HCT116 (cell line): ENCODE measurements at regions not wholly inside any gene's neighbourhood (a gene's known extent, or its start where the extent isn't known, plus 50 kb on each side); places are given as distances from the start of the nearest gene placed in this dataset.

Experiments used
- CEBPB ChIP-seq: IDR thresholded peaks from 2 replicates; pipeline ENCODE4 v1.6.1; 2012; ENCODE audit warnings: low read depth
- CTCF ChIP-seq, 3 experiments: fragments of 200-600 bp in 1 of 3; sonication (generic) in 1 of 3; IDR thresholded peaks in 2 of 3; conservative IDR thresholded peaks in 1 of 3; 2 replicates each; pipeline ENCODE4 v1.5.1; 2012 to 2017; ENCODE audit warnings: low read depth in 2 of 3, low read length in 2 of 3, antibody characterized with exemption in 1 of 3, borderline replicate concordance in 1 of 3, control low read depth in 1 of 3, mild to moderate bottlenecking in 1 of 3, mixed read lengths in 1 of 3, mixed run types in 1 of 3, moderate library complexity in 1 of 3; ENCODE audit not compliant: insufficient read depth in 1 of 3
- ELF1 ChIP-seq: IDR thresholded peaks from 2 replicates; pipeline ENCODE4 v1.6.1; 2012; ENCODE audit warnings: low read depth, borderline replicate concordance
- EZH2 ChIP-seq: fragments of 200-600 bp; sonication (generic); IDR thresholded peaks from 2 replicates; pipeline ENCODE4 v1.6.1; 2017; ENCODE audit warnings: antibody characterized with exemption, mixed run types
- EZH2phosphoT487 ChIP-seq: fragments of 200-600 bp; IDR thresholded peaks from 2 replicates; pipeline ENCODE4 v1.6.1; 2018; ENCODE audit warnings: antibody characterized with exemption, borderline replicate concordance
- POLR2A ChIP-seq: IDR thresholded peaks from 2 replicates; pipeline ENCODE4 v1.7.0; 2011; ENCODE audit warnings: borderline replicate concordance; ENCODE audit not compliant: insufficient read depth, insufficient read length; ENCODE audit errors: extremely low read depth
- POLR2AphosphoS5 ChIP-seq: IDR thresholded peaks from 2 replicates; pipeline ENCODE4 v1.6.1; 2011; ENCODE audit warnings: mild to moderate bottlenecking, low read depth, low read length, moderate library complexity
- RAD21 ChIP-seq: IDR thresholded peaks from 2 replicates; pipeline ENCODE4 v1.6.1; 2012; ENCODE audit warnings: low read depth, mild to moderate bottlenecking
- REST ChIP-seq: IDR thresholded peaks from 2 replicates; pipeline ENCODE4 v1.6.1; 2012; ENCODE audit warnings: low read depth
- SIN3A ChIP-seq: IDR thresholded peaks from 2 replicates; pipeline ENCODE4 v1.6.1; 2012; ENCODE audit warnings: low read depth
- SP1 ChIP-seq: IDR thresholded peaks from 2 replicates; pipeline ENCODE4 v1.6.1; 2012; ENCODE audit warnings: low read depth
- TCF7L2 ChIP-seq: IDR thresholded peaks from 2 replicates; pipeline ENCODE4 v1.7.0; 2011; ENCODE audit warnings: borderline replicate concordance, inconsistent platforms; ENCODE audit not compliant: insufficient read depth, insufficient read length; ENCODE audit errors: extremely low read depth
- YY1 ChIP-seq: IDR thresholded peaks from 2 replicates; pipeline ENCODE4 v1.6.1; 2011; ENCODE audit warnings: low read length, low read depth, moderate library complexity, mild to moderate bottlenecking; ENCODE audit not compliant: insufficient replicate concordance; ENCODE audit errors: extremely low read depth
- ZFX ChIP-seq: fragments of 450-650 bp; IDR thresholded peaks from 2 replicates; pipeline ENCODE4 v1.6.1; 2017

GRCh38 chr12:34214011-34214410, 191.7 kb downstream of the ALG10 start:
- TF ChIP-seq CTCF (IDR thresholded peaks at IDR 0.05 in 2 of 3, conservative IDR thresholded peaks at IDR 0.05 in 1 of 3; ENCODE audit: borderline replicate concordance in 1 of 3, insufficient read depth in 1 of 3, low read depth in 2 of 3, low read length in 2 of 3) (no peak), YY1 (no peak), SP1 (no peak), EZH2 (no peak), CEBPB (no peak), SIN3A (no peak), POLR2AphosphoS5 (no peak), POLR2A (no peak), EZH2phosphoT487 (no peak), ELF1 (no peak), ZFX (no peak), RAD21 (no peak), TCF7L2 (no peak), REST (no peak)
